ENCODE measurements at regions not wholly inside any gene's neighbourhood (a gene's known extent, or its start where the extent isn't known, plus 50 kb on each side); places are given as distances from the start of the nearest gene placed in this dataset.

DNA sequence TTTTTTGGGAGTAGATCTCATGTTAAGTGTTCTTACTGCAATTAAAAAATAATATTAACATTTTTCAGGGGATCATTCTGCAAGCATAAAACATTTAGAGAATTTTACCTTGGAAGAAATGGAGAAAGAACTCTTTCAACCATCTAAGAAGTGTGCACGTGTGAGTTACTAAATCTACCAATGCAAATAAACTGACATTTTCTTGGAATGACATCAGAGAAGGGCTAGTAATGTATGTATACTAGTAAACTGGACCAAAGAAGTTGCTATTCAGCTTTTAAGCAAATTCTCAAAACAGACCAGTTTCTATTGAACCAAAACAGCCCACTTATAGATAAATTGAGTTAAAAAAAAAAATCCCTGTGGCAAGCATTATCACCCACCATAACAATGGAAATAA, 191.2 kb downstream of the BTBD3 start:
- TF ChIP-seq CTCF (IDR thresholded peaks at IDR 0.05) = no peak
- no peak for TF ChIP-seq POLR2A (IDR thresholded peaks at IDR 0.05)

All from body of pancreas (tissue), 4 donors.